ENCODE measurements at regions not wholly inside any gene's neighbourhood (a gene's known extent, or its start where the extent isn't known, plus 50 kb on each side); places are given as distances from the start of the nearest gene placed in this dataset.

DNA sequence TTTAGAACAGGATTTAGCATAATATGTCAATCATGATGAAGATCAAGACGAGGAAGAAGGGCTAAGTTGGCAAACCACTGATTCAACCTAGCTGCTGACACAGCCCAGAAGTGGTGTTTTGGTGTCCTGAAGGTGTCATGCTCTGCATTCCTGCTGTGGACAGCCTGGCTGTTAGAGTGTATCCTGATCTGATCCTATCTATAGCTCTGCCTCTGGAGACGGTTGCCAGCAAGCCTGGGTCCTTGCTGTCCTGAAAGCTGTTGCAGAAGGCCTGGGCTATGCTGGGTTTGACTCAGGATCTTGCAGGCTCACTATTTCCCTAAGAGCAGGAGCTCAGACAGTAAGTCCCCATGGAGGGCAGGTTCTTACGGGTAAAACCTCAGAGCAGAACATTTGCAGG lies 416.4 kb downstream of the TSHZ3 start:
- DNase-seq = no peak

DNA sequence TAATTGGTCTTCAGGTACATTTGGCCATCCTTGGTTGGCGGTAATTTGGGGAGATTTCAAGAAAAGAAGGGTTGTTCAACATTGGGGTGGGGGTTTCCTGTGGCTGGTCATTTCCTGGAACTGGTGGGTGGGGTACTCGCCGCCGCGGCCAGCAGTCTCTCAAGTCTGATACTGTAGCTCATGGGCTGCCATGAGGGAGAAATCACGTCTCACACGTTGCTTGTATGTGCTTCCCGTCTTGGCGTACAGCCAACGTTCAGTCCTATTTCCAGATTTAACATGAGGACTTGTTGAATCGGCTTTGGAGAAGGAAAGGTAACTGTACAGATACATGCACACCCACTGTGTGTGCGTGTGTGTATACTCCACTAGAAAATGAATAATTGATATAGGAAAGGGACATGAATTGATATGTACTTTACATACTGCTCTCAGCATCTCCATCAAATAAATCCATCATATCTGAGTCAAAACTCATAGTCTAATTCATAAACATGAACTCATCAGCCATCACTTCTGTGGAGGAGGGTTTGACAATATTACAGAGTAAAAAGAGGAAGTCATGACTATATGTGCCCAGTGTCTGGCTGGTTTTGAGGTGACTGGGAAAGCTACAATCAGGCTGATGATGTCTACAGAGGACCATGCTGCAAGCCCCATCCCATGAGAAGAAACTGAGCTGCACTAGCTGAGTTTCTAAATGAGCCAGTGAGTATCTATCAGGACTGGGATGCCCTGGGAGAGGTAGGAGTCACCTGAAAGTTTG lies 418.1 kb downstream of the TSHZ3 start:
- no peak for DNase-seq

DNA sequence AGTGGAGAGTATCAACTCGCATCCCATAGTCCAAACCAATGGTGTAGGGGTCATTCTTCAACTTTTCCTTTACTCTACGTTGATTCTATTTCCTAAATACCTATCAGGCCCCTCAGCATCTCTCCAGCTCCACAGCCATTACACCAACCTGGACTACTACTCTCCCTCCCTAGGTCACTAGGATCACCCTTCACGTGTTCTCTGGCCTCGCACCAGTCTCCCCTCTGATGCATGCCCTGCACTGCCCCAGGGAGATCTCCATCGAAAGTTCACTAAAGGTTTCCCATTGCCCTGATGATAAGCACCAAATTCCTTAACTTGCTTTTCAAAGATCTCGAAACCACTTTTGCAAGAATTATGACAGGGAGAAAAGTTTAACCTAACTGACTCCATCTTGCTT lies 421.5 kb downstream of the TSHZ3 start:
- no peak for DNase-seq

DNA sequence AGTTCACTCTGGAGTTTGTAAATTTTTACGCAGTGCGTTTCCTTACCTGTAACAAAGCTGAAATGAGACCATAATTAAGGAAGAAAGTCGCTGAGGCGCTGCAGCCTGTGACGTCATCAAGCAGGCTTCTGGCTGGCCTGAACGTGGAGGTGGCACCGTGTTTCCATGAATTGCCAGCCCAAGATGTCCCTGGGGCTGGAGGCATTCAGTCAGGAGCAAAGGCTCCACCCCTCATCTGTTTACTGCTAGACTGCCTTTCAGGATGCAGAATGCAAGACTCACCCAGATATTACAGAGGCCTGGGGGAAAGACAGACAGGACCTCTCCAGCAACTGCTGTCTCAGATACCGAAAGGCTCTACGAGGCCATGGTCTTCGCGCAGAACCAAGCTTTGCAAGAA lies 424.6 kb downstream of the TSHZ3 start:
- DNase-seq = no peak

DNA sequence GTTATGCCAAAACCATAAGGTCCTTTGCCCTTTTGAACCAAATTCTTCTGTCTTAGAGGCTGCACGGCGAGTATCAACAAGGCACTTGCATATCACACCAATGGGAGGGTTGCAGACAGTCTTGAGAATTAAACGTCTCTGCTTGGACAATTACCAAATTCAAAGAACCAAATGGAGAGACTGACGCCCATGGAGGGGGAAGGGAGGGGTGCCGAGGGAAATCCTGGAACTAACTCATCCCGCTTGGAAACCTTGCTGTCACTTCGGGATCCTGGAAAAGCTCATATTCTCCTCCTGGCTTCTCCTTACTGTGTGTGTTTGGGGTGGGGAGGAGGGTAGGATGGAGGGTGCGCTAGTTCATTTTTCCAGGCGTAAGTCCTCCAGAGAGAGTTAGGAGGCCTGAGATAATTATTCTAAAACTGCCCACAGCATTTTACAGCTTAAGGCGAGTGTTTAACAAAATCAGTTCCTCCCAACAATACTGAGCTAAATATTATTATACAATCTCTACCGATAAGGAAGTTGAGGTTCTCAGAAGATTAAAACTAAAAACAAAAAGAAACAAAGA lies 425.1 kb downstream of the TSHZ3 start:
- no peak for DNase-seq

DNA sequence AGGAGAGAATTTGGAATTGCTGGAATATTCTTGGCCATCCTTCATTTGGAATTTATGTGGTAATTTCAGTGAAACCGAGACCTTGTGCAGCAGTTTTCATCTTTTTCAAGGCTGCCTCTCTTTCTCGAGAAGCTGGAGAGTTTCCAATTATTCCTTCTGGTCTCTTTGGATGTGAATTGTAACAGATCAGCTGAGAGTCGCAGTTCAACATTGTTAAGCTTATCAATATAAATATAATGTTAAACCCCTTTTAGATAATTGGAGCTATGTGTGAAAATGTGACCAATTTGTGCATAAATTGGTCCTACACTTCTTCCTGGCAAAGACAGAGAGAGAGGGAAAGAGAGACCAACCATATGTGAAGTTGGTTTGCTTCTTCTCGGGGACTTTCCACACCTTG lies 425.6 kb downstream of the TSHZ3 start:
- no peak for DNase-seq

DNA sequence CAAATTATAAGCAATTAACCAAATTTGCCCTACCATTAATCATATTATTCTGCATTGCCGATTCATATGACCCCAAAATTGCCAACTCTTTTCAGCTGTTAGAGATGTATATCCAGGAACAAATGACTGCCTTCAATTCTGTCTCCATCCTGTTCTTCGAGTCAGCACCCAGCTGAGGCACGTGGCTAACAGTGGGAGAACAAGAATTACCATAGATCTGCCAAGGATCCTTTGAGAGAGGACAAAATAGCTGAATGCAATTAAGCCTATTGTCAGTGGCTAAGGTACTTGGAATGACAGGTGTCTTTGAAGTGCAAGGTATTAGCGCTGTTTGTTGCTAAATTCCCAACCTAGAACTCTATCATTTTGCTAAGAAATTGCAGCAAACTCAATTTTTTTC lies 426.1 kb downstream of the TSHZ3 start:
- DNase-seq = no peak

DNA sequence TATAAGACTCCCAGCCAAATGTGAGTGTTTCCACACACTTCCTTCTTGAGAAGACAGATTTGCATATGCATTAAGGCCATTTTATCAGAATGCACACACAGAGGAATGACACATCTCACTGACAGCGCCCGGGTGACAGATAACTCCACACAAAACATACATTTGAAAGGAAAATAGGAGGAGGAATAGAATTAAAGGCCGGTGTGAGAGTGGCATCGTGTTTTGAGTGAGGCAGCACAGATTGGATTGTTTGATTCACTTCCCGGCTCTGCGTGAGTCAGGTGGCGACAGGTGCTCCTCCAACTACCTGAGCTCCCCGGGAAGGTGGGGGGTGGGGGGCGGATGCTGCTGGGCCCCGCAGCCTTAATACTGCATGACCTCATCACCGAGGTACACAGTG lies 429.0 kb downstream of the TSHZ3 start:
- DNase-seq = no peak

DNA sequence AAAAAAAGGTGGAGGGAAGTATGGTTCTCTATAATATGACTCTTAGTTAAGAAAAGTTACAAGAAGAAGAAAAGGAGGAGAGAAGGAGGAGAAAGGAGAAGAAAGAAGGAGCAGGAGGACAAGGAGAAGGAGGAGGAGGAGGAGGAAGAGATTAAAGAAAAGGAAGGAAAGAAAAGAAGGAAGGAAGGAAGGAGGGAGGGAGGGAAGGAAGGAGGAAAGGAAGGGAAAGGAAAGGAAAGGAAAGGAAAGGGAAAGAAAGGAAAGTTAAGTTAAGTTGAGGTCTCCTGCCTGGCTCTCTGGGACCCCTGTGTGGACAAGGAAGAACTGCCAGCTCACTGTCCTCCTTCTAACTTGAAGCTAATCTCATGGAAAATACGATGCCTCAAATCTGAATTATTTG lies 429.5 kb downstream of the TSHZ3 start:
- no peak for DNase-seq

DNA sequence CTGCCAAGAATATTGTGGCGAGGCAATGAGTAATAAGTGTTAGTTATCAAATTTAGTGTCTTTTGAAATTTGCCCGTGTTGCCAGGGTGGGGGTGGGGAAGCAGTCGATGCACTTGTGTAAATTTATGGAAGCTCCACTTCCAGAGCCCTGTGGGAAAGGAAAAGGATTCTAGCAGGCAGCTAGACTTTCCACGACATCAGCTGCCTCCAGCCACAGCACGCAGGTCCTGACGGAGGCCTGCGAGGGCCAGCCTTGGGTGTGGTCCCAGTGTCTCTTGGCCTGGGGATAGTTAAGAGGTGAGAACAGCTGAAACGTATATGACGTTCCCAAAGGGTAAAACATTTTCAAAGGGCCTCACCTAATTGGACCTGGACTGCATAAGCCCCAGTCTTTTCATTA lies 433.0 kb downstream of the TSHZ3 start:
- no peak for DNase-seq

DNA sequence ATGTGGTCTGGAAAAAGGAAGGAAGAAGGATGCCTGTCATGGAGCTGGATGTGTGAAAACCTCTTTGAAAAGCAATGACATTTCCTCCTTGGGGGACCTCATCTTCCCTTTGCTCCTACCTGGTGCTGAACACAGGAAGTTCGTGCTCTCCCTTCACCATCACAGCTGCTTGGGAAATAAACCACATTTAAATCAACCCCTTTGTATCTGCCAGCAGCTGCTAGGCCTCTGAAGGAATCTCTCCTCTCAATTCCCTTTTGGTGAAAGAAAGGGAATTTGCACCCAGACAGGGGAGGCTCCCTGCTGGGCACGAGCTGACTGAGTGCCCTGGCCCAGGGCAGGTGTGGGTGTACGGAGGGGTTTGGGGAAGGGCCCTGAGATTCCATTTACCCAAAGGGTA lies 437.7 kb downstream of the TSHZ3 start:
- DNase-seq = no peak

DNA sequence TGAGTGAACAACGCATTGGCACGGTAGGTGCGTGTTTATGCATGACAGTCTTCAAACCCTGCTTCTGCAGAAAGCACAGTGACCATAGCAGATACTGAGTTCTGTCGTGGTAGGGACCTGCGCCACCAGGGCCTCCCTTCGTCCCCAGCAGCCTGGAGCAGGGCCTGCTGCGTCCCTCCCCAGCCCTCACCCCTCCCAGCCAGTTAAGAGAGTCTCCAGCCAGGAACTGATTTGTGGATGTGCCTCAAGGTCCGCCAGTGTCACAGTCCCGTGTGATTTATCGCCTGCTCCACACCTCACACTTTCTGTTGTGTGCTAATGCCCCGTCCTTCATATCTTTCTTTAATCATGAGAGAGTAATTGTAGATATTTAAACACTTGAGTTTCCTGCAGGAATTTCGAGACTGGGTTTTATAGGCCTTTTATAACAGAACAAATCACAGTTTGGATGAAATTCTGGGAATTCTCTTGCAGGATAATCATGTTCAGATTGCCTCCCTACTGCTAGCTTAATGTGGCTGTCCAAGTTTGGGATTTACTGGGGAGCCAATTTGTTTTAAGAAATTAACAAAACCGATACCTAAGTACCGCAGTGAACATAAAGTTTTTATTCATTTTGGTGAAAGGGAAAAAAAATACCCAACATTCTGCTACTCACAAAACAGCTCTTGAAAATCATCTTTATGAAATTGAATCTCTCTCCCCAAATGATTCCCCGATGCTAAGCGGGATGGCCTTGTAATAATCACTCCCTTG lies 438.6 kb downstream of the TSHZ3 start:
- no peak for DNase-seq

DNA sequence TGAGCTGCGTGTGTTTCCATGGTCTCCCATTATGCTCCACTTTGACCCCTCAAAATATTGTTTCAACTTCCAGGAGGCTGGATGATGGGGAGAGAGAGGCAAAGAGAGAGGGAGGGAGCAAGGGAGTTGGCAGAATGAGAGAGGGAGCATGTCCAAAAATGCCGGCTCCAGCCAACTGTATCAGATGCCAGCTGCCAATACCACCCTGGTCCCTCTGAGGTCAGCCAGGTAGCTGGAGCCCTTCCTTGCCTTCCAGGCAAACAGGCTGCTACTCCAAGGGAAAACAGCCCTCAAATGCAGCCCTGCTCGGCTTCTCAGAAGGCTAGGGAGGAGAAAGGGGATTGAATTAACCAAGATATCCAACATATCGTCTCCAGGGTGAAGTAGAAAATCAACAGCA lies 440.0 kb downstream of the TSHZ3 start:
- DNase-seq = no peak

DNA sequence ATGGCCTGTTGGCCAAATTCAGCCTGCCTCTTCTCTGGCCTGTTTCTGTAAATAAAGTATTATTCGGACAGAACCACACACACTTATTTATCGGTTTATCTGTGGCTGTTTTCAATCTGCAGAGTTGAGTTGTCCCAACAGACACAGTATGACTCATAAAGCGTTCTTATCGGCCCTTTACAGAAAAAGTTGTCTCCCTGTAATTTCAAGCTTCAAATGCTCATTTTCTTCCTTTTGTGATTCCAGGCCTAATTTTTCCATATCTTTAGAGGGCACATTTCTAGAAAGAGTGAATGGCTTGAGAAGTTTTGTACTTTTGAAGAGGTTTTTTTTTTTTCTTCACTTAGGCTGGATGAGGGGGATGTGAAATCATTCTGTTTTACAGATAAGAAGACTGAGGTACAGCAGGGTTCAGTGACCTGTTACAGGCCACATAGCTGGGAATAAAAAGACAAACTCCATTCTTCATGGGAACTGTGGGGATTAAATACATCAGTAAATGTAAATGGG lies 440.9 kb downstream of the TSHZ3 start:
- DNase-seq = no peak

DNA sequence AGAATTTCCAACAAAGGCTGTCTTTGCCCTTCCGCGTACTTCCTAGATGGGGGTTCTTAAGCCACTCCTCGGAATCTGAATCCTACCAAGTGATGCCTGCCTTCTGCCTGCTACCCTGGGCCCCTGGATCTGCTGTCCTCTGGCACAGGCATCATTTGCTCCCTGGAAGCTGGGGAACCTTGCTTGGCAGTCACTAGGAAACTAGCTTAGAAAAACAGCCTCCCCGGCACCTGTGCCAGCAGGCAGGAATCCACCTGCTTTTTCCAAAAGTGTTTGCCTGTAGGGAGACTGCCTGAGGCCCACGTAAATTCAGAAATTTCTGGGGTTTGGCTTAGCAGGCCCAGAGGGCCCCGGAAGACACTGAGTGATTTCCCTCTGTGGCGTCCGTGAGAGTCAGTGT lies 442.4 kb downstream of the TSHZ3 start:
- DNase-seq = no peak

DNA sequence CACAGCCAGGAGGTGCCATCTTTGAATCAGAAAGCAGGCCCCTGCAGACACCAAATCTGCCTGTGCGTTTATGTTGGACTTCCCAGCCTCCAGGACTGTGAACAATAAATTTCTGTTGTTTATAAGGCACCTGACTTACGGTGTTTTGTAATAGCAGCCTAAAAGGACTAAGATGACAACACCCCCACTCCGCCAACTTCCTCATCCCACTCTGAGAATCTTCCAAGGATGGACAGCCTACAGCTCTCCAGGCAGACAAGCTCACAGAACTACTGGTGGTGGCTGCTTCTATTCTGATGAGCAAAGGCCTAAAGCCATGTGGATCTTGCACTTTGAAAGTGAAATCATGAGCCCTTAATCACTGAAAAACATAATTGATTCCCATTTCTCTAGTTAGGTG lies 449.2 kb downstream of the TSHZ3 start:
- DNase-seq = no peak

DNA sequence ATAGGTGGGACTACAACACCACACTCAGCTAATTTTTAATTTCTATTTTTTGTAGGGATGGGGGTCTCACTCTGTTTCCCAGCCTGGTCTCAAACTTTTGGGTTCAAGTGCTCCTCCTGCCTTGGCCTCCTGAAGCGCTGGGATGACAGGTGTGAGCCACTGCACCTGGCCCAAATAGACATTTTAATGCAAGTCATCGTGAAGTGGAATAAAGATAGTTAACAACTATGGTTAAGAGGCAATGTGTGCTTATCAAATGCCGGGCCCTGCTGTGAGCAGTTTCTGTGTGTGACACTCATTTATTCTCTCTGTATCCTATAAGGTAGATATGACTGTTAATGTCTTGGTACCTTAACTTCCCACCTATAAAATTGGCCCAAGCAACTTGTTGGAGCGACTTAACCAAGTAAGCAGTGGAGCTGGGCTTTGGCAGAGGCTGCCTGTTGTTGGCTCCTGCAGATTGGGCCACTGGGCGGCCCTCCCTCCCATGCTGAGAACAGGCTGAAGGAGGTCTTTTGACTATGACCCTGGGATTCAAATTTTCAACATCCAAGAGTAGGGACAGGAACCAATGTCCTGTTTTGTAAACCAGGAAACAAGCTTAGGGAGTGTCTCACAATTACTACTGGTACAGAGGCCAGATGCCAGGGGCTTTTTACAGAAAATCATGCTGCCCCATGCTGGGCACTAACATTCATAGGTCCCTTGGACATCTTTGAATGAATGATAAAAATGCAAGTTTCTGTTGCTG lies 450.7 kb downstream of the TSHZ3 start:
- DNase-seq = no peak

DNA sequence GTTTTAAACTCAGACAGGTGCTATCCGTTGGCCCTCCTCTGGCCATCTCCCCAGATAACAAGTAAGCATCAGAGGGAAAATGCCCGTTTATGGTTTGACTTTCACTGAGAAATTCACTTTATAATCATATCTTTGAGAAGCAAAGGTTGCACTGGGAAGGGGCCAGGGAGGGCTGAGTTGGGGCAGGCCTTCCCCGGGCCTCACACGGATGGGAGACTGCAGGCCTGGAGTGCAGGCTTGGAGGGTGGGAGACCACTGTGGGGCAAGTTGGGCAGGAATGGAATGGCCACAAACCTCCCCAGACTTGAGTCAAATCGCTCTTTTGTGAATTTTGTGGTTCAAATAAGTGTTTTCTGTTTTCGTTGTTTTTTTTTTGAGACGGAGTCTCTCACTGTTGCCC lies 451.7 kb downstream of the TSHZ3 start:
- no peak for DNase-seq

DNA sequence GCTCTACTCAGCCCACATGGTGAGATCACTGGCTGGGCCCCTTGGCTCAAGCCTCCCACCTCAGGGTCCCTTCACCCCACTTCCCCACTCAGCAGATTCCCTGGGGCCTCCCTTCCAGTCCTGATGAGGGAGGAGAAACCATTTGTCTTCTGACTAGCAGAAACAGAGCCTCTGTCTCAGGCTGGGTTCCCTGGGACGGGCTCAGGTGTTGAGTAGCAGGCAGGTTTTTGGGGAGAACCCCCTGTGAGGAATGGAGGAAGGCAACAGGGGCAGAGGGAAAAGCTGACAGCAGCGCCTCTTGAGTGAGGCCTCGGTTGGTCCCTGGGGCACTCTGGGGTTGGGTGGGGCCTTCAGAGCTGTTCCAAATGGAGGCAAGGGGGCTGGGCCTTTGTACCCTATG lies 452.2 kb downstream of the TSHZ3 start:
- no peak for DNase-seq

DNA sequence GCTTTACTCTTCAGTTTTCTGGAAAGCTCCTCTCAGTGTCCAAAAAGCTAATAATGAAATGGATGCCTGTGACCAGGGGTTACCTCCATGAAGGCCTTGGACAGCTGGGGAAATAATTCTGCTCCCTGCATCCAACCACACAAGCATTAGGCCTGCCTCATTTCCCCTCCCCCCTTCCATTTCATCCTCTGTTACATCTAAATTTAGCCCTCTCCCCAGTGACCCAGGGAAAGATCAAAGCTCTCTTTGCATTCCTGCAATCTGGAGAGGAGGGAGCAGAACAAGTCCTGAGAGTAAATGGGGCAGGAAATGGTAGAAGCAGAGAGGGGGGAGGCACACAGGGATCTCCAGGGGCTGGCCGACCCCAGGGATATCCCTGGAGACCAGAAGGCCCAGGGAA lies 452.7 kb downstream of the TSHZ3 start:
- DNase-seq = no peak

DNA sequence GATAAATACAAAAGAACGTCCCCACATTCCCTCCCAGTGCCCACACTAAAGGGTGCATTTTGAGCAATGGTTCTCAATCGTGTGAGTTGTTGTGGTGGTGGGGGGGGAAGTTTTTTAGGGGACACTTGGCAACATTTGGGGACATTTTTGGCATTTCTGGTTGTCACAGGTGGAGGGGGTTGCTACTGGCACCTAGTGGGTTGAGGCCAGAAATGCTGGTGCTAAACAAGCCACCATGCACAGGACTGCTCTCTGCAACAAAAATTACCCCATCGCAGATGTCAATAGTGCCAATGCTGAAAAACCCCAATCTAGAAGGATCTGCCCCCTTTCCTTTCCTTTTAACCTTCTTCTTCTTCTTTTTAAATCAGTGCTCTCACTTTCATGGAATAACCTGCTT lies 453.3 kb downstream of the TSHZ3 start:
- DNase-seq = no peak

DNA sequence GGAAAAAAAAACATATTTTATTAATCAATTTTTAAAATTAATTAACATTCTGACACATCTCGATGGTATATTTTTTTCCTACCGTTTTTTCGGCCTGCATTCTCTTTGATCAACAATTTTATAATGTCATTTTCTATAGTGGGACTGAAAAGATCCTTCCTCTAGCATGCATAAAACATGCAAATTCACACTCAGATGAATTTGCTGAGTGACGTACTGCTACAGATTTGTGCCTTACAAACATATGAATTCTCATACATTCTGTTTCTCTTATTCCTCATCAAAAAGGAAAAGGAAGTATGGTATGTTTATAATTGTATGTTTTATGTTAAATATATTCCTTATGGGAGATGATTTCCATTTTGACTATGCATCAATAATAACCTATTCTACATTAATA lies 458.2 kb downstream of the TSHZ3 start:
- DNase-seq = no peak

DNA sequence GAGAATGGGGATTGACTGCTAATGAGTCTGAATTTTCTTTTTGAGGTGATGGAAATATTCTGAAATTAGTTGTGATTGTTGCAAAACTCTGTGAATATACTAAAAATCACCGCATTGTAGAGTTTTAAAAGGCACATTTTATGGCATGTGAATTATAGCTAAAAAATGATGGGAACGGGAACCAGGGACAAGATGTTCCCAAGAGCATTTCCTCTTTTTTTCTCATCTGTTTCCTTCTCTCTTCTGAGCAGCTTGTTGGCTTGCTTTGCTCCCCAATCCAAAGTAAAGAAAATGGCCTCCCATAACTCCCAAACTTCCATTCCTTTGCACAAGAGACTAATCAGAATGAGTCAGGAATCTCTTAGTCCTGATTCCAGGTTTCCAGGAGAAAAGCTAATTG lies 459.2 kb downstream of the TSHZ3 start:
- DNase-seq = no peak

DNA sequence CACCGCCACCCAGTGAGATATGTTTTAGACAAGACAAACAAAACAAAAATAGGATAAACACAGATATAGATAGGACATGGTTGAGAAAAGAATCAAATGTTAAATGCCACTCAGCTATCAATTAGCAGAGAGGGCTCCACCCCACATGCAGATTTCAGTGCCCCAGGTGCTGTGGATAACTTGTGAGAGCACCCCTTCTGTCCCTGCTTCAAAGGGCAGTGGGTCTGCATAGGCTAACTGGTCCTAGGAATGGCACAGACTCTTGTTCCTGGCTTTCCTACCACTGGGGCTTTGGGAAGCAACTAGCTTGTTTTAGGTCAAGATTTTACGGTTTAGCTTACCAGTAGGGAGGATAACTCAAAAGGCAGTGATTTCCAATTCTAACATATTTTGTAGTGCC lies 460.3 kb downstream of the TSHZ3 start:
- no peak for DNase-seq

Data from NCI-H1436 treated with DMSO at 0.1 percent for 48 hours (cell line).